Liver (tissue), 2 donors: ENCODE measurements at regions not wholly inside any gene's neighbourhood (a gene's known extent, or its start where the extent isn't known, plus 50 kb on each side); places are given as distances from the start of the nearest gene placed in this dataset.

ENCODE experiments used
- CTCF ChIP-seq: fragments of 150-350 bp; IDR thresholded peaks from 2 replicates; pipeline ENCODE4 v1.5.1; 2017; ENCODE audit warnings: improper control_type of control experiment, low read depth, low read length; ENCODE audit not compliant: missing input control
- FOXA1 ChIP-seq: IDR thresholded peaks from 2 replicates; pipeline ENCODE4 v1.6.1; 2016; ENCODE audit warnings: antibody characterized with exemption
- donor health status: healthy.

- no peak for TF ChIP-seq CTCF
- TF ChIP-seq FOXA1, result no peak
Observed at GRCh38 chr9:135034106-135034505, 53.4 kb upstream of the OLFM1 start.
